Testis (tissue), 2 donors: ENCODE measurements at regions not wholly inside any gene's neighbourhood (a gene's known extent, or its start where the extent isn't known, plus 50 kb on each side); places are given as distances from the start of the nearest gene placed in this dataset.

Source experiments
- DNase-seq: peaks from one replicate; pipeline ENCODE4 v3.0.0-alpha.2; 2019
- H3K27ac ChIP-seq, 2 donors: fragments of 200-600 bp; sonication (generic); one replicate each; pipeline ENCODE4 v1.5.1; 2019
- H3K27me3 ChIP-seq: fragments of 200-600 bp; sonication (generic); one replicate; pipeline ENCODE4 v1.5.1; 2019
- H3K36me3 ChIP-seq: fragments of 200-600 bp; sonication (generic); one replicate; pipeline ENCODE4 v1.5.1; 2017; ENCODE audit warnings: low read depth; ENCODE audit errors: missing control alignments
- H3K4me1 ChIP-seq: fragments of 200-600 bp; sonication (generic); one replicate; pipeline ENCODE4 v1.5.1; 2019
- H3K4me3 ChIP-seq, 2 donors: fragments of 200-600 bp; sonication (generic); one replicate each; pipeline ENCODE4 v1.5.1; 2017 to 2019
- H3K9me3 ChIP-seq: fragments of 200-600 bp; sonication (generic); one replicate; pipeline ENCODE4 v1.5.1; 2017
- POLR2A ChIP-seq: fragments of 450-650 bp; IDR thresholded peaks from one replicate; pipeline ENCODE4 v1.6.1; 2017; ENCODE audit warnings: antibody characterized with exemption, mild to moderate bottlenecking, moderate library complexity
- WGBS, 2 donors: methylation state at CpG; one replicate each; pipeline ENCODE4 v1.1.5; 2018; 5-methylcytosine and 5-hydroxymethylcytosine counted together
- intact Hi-C: fragments of 100-400 bp; cut with DNase I; formaldehyde crosslinking; loops from one replicate; pipeline ENCODE4 v1.15.1; 2023; ENCODE audit warnings: low total_unique reads
- TF ChIP-seq, protein P1 (sequence below), 3 experiments: fragments of 450-650 bp in 2 of 3; fragments of 200-600 bp in 1 of 3; sonication (generic) in 1 of 3; IDR thresholded peaks; one replicate each; pipeline ENCODE4 v1.5.1; 2016 to 2019; ENCODE audit warnings: antibody characterized with exemption in 3 of 3, mild to moderate bottlenecking in 2 of 3, moderate library complexity in 1 of 3

DNA sequence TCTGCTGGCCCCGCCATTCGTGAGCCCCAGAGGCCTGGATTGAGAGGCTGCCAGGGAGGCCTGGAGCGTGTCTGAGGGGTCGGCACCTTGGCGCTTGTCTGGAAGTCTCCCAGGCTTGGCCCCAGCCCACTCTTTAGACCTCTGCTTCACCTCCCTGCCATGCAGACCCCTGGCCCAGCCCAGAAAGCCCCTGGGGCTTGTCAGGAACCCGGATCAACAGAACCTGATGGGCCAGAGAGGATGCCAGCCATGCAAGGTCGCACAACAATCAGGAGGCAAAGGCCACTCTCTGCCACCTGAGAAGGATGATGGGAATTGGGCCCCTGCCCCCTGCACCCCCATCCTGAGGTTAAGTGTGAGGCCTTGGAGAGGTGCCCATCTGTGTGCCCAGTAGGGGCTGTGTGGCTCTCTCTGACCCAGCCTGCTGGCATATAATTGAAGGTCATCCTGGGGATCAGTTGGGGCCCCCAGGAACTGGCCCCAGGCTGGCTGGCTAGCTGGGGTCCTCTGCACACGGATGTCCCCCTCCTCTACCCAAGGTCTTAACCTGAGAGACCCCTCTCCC is 103.3 kb upstream of the SLC6A6 start:
- intact Hi-C loops: no loop called here
- no peak for DNase-seq
- Histone ChIP-seq H3K4me3 (no peak overlapping the region), H3K4me1 (no peaks in the 10 kb centered on the region), H3K27ac (no peak overlapping the region), H3K27me3 (no peaks in the 10 kb centered on the region), H3K36me3 (no peaks in the 10 kb centered on the region), H3K9me3 (no peaks in the 10 kb centered on the region)
- TF ChIP-seq, protein P1, sequence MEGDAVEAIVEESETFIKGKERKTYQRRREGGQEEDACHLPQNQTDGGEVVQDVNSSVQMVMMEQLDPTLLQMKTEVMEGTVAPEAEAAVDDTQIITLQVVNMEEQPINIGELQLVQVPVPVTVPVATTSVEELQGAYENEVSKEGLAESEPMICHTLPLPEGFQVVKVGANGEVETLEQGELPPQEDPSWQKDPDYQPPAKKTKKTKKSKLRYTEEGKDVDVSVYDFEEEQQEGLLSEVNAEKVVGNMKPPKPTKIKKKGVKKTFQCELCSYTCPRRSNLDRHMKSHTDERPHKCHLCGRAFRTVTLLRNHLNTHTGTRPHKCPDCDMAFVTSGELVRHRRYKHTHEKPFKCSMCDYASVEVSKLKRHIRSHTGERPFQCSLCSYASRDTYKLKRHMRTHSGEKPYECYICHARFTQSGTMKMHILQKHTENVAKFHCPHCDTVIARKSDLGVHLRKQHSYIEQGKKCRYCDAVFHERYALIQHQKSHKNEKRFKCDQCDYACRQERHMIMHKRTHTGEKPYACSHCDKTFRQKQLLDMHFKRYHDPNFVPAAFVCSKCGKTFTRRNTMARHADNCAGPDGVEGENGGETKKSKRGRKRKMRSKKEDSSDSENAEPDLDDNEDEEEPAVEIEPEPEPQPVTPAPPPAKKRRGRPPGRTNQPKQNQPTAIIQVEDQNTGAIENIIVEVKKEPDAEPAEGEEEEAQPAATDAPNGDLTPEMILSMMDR (IDR thresholded peaks at IDR 0.05): no peak
- TF ChIP-seq POLR2A: no peak
- WGBS, 2 donors: 93% methylated on average over 6 to 8 of the region's 8 CpGs

DNA sequence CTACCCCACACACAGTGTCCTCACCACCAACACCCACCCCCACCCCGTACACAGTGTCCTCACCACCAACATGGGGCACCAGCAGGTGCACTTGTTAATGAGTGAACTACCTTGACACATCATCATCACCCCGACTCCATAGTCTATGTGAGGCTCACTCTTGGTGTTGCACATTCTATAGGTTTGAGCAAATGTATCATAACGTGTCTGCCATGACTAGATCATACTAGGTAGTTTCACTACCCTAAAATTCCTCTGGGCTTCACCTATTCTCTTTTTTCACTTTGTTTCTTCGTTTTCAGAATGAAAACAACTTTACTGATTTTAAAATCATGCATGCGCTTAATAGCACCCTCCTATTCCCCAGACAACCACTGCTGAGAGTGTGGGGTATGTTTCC is 102.6 kb upstream of the SLC6A6 start:
- H3K36me3 ChIP-seq: no peaks in the 10 kb centered on the region
- H3K4me3 ChIP-seq: no peak overlapping the region
- TF ChIP-seq, protein P1 (IDR thresholded peaks at IDR 0.05): no peak
- TF ChIP-seq POLR2A: no peak
- H3K27me3 ChIP-seq: no peaks in the 10 kb centered on the region
- intact Hi-C loops: no loop called here
- WGBS, 2 donors: 85 to 93% methylated on average over 5 of the region's 5 CpGs
- DNase-seq: no peak
- H3K4me1 ChIP-seq: no peaks in the 10 kb centered on the region
- no peak overlapping the region for H3K27ac ChIP-seq
- no peaks in the 10 kb centered on the region for H3K9me3 ChIP-seq

DNA sequence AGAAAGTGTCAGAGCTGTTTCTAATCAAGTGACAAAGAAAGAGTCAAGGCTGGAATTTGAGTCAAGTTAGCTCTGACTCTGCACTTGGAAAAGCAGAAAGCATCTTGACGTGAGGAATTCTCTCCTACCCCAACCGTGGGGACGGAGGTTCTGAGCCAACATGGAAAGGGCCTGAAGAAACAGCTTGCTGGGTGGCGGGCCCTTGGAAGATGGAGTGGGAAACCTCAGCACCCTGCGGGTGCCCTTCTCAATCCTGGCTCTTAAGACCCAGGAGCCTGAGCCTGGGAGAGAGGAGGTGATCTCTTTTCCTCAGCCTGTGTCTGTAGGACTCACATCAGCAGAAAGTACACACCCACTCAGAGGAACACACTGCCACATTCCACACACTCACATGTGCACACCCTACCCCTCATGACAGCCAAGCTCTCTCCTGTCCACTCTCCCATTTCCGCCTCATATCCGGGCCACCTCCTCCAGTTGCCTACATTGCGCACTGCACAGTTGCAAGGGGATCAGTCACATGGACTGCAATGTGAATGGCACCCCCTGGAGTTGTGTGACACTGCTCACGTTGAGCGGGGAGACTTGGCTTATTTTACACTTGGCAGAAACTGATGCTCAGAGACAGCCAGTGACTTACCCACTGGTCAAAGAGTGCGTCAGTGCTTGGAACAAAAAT is 101.5 kb upstream of the SLC6A6 start:
- intact Hi-C loops: no loop called here

DNA sequence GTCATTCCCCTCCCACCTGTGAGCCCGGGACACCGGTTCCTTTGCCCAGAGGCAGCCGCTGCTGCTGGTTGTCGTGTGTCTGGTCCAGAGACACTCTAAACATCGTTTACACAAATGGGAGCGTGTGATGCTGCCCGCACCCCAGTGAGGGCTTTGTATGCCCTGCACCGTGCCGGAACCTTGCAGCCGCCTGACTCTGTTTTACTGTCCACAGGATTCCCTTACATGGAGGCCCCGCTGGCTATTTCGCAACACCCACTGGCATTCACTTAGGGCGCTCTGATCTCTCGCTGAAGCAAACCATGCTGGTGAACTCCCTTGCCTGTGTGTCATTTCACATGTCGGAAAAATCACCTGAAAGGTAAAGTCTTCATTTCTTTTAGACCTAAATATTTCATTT is 100.8 kb upstream of the SLC6A6 start:
- Histone ChIP-seq H3K9me3 (no peaks in the 10 kb centered on the region), H3K4me3 (no peak overlapping the region), H3K27ac (no peak overlapping the region), H3K36me3 (no peaks in the 10 kb centered on the region), H3K4me1 (no peaks in the 10 kb centered on the region), H3K27me3 (no peaks in the 10 kb centered on the region)
- intact Hi-C loops: no loop called here
- TF ChIP-seq POLR2A: no peak
- TF ChIP-seq, protein P1 (IDR thresholded peaks at IDR 0.05): no peak
- no peak for DNase-seq
- 80 to 87% methylated on average over 15 of the region's 15 CpGs for WGBS, 2 donors

More for the DNA sequence above, 101.5 kb upstream of the SLC6A6 start:
- DNase-seq: no peak
- no peak overlapping the region for H3K27ac ChIP-seq
- H3K9me3 ChIP-seq: no peaks in the 10 kb centered on the region
- no peaks in the 10 kb centered on the region for H3K27me3 ChIP-seq
- no peak overlapping the region for H3K4me3 ChIP-seq
- H3K36me3 ChIP-seq: no peaks in the 10 kb centered on the region
- WGBS, 2 donors: 78 to 81% methylated on average over 11 of the region's 11 CpGs
- no peaks in the 10 kb centered on the region for H3K4me1 ChIP-seq
- TF ChIP-seq, protein P1 (IDR thresholded peaks at IDR 0.05): no peak
- TF ChIP-seq POLR2A: no peak
